HG02642 (cell line): ENCODE measurements at regions not wholly inside any gene's neighbourhood (a gene's known extent, or its start where the extent isn't known, plus 50 kb on each side); places are given as distances from the start of the nearest gene placed in this dataset.

Source experiments
- ATAC-seq: cut with Tn5 transposase; IDR thresholded peaks from one replicate; pipeline ENCODE4 v1.9.1; 2021; ENCODE audit warnings: mild to moderate bottlenecking; ENCODE audit not compliant: unreplicated experiment, poor library complexity

GRCh38 chr6:15062516-15063252, 183.2 kb upstream of the JARID2 start:
- no peak for ATAC-seq

- ATAC-seq = no peak
Measured at GRCh38 chr6:15063253-15063853, 182.5 kb upstream of the JARID2 start.

- no peak for ATAC-seq
Measured at GRCh38 chr6:15065261-15065989, 180.4 kb upstream of the JARID2 start.

- ATAC-seq = no peak
Measured at GRCh38 chr6:15066089-15066758, 179.6 kb upstream of the JARID2 start.

GRCh38 chr6:15073344-15073789, 172.5 kb upstream of the JARID2 start:
- ATAC-seq = no peak

DNA sequence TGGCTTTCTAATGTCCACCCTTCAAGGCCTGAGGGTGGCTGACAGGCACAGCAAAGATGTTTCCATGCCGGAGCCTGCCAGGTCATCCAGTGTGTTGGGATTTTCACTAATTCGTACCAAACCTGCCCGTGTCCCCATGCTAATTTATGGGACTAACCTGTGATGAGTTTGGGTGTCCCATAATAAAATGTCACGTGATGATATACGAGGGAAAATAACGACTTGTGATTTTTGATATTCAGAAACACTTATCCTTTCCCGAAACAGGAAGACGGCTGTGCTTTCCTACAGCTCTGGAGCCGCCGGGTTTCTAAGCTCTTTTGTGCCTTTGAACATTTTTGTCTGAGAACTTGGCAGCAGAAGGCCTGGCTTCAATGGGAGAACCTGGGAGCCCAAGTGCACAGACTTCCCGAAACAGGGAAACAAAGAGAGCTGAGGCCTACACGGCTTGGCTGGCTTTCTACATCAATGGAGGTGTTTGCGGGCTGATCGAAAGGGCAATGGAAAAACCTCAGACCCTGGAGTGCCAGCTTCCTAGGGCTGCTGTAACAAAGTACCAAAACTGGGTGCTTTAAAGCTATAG, 171.9 kb upstream of the JARID2 start:
- no peak for ATAC-seq

DNA sequence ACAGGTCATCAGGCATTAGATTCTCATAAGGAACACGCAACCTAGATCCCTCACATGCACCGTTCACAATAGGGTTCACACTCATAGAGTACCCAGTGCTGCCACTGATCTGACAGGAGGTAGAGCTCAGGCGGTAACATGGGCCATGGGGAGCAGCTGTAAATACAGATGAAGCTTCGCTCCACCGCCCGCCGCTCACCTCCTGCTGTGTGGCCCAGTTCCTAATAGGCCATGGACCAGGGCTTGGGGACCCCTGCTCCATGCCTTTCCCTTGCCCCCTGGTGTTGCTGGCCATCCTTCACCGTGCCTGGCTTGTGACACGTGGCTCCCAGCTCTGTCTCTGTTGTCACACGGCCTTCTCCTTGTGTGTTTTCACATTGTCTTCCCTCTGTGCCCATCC, 171.1 kb upstream of the JARID2 start:
- ATAC-seq = no peak

DNA sequence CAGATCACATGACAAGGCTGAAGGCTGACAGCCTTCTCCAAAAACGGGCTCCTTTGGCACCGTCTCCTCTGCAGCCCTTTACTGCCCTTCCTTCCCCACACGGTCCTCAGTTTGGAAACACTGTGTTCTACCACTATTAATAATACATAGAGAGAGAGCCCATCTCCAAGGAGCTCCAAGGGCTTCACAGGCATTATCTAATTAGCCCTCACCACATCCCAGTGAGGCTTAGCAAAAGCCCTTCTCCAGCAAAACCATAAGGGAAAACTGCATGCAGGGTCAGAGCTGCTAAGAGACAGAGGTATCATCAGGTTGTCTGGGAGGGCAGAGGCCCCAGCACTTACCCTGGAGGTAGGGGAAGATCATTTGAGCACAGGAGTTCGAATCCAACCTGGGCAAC, 169.3 kb upstream of the JARID2 start:
- no peak for ATAC-seq

DNA sequence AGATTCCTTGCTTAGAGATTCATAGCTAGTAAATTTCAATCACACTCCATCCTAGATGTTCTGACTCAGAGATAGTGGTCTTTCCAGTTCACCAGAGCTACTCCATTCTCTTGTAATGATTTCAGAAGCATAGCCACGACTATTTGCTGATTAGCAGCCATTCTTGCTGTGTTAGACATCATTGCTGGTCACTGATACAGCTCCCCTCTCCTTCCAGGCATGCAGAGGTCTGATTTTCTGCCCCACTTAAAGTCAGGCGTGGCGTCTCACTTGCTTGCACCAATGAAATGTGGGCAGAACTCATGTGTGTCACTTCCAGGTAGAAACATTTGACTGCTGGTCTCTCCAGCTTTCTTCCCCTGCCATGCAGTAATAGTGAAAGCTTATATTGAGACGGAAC, 168.9 kb upstream of the JARID2 start:
- ATAC-seq = no peak

GRCh38 chr6:15077961-15078360, 167.9 kb upstream of the JARID2 start:
- ATAC-seq = no peak

- ATAC-seq = no peak
Measured at GRCh38 chr6:15079288-15079817, 166.5 kb upstream of the JARID2 start.

DNA sequence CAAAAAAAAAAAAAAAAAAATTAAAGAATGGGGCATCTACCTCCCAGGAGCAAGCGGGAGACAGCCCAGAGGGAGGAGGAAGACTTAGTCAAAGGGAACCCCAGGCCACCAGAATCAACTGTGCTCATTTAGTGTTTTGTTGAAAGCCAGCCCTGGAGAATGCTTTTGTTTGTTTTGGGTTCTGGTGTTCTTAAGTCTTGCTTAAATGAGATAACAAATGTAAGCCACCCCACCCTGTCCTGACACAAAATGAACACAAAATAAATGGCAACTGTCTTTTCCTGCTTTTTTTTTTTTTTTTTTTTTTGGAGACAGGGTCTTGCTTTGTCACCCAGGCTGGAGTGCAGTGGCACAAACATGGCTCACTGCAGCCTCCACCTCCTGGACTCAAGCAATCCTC, 165.0 kb upstream of the JARID2 start:
- ATAC-seq = no peak

DNA sequence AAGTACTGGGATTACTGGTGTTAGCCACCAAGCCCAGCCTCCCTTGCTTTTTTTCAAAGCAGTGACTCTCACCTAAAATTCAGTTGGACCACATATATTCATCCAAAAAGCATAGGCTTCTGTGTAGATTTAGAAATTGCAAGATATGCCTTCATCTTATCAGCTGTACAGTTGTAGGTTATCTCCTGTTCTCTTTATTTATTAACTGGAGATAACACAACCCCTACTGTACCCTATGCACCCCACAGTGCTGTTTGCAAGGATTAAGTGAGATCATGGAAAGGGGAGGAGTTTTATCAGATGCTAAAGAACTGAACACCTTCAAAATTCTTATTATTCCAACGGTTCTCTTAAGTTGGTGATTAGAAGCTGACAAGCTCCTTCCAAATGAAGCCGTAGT, 164.4 kb upstream of the JARID2 start:
- no peak for ATAC-seq

- ATAC-seq = no peak
Measured at GRCh38 chr6:15082708-15083107, 163.2 kb upstream of the JARID2 start.

GRCh38 chr6:15086348-15087158, 159.3 kb upstream of the JARID2 start:
- no peak for ATAC-seq

- no peak for ATAC-seq
Measured at GRCh38 chr6:15087186-15087589, 158.7 kb upstream of the JARID2 start.

DNA sequence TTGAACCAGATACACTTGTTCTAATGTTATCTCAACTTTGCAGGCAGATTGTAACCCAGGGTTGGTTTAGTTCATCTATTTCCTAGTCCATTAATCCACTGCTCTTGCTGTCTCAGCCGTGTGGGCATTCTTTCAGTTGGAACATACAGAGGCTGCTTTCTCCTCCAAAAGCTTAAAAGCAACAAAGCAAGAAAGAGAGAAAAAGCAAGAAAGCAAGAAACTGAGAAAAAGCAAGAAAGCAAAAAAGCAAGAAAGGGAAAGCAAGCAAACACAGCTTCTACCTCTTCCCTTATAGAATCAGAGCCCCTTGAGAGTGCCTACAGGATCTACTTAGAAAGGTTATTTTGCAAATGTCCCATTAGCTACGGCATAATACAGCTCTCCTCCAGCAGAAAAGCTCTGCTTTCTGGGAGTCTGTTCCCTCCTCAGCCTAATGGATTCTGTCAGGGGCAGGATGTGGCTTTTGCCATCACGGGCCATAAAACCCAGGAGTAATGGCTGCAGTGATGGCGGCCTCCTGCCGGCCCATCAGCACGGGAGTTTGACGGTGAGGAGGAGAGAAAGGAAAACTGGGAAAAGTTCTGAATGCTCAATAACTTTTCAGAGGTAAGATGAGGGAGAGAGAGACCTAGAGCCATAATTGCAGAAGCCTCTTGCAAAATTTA, 156.8 kb upstream of the JARID2 start:
- ATAC-seq = no peak

- no peak for ATAC-seq
Measured at GRCh38 chr6:15089569-15090144, 156.2 kb upstream of the JARID2 start.

DNA sequence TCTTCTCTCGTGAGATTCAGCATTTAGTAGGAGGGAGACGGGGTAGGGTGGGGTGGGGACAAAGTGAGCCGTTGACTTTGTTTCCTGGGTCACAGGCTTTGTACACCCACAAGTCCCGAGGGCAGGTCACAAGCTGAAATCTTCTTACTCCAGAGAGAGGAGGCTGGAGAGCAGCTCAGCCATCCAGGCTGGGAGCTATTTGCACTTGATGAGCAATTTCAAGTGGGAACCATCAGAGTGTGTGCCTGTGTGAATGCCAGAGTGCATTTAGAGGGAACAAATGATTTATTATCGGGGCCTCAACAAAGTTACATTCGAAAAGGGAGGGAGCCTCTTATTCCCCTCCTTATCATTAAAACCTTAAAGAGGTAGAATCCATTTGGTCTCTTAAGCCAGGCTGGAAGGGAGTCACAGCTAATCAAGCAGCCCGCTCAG, 155.7 kb upstream of the JARID2 start:
- no peak for ATAC-seq
